Calu3 (cell line): ENCODE measurements at regions not wholly inside any gene's neighbourhood (a gene's known extent, or its start where the extent isn't known, plus 50 kb on each side); places are given as distances from the start of the nearest gene placed in this dataset.

Experiments
- BruUV-seq: library from RNA; stranded (reverse); fragments of 400-500 nt; replicated peaks from 2 replicates; lab custom pipeline; 2021; lab: Mats Ljungman, UMichigan
- CTCF ChIA-PET: fragments of 300-600 bp; sonication (Branson Sonifier 250); formaldehyde crosslinking; loops from one replicate; lab custom pipeline; 2022; ENCODE audit warnings: antibody characterized with exemption; lab: Charles Lee
- DNase-seq: peaks from one replicate; pipeline ENCODE4 v3.0.0; 2022
- H3K27ac Mint-ChIP-seq: one replicate; pipeline ENCODE4 v1.8.0; 2022; ENCODE audit warnings: mixed read lengths; ENCODE audit not compliant: unreplicated experiment
- H3K27me3 Mint-ChIP-seq: one replicate; pipeline ENCODE4 v1.8.0; 2022; ENCODE audit warnings: mixed read lengths; ENCODE audit not compliant: unreplicated experiment
- H3K36me3 Mint-ChIP-seq: one replicate; pipeline ENCODE4 v1.8.0; 2022; ENCODE audit warnings: mild to moderate bottlenecking, moderate library complexity, mixed read lengths; ENCODE audit not compliant: insufficient read depth, unreplicated experiment
- H3K4me1 Mint-ChIP-seq: one replicate; pipeline ENCODE4 v1.8.0; 2022; ENCODE audit warnings: mild to moderate bottlenecking, low read depth, mixed read lengths; ENCODE audit not compliant: unreplicated experiment
- H3K4me3 Mint-ChIP-seq: one replicate; pipeline ENCODE4 v1.8.0; 2022; ENCODE audit warnings: mild to moderate bottlenecking, low read depth, moderate library complexity, mixed read lengths; ENCODE audit not compliant: unreplicated experiment
- H3K9me3 Mint-ChIP-seq: one replicate; pipeline ENCODE4 v1.8.0; 2022; ENCODE audit warnings: low read depth, mixed read lengths; ENCODE audit not compliant: unreplicated experiment
- intact Hi-C: fragments of 100-400 bp; cut with micrococcal nuclease; formaldehyde crosslinking; loops from one replicate; pipeline ENCODE4 v1.10.0; 2022; ENCODE audit not compliant: unreplicated experiment
- TF ChIP-seq, protein P1 (sequence below): fragments of 200-600 bp; IDR thresholded peaks from one replicate; pipeline ENCODE4 v1.8.0; 2022; ENCODE audit warnings: antibody characterized with exemption; ENCODE audit not compliant: unreplicated experiment

DNA sequence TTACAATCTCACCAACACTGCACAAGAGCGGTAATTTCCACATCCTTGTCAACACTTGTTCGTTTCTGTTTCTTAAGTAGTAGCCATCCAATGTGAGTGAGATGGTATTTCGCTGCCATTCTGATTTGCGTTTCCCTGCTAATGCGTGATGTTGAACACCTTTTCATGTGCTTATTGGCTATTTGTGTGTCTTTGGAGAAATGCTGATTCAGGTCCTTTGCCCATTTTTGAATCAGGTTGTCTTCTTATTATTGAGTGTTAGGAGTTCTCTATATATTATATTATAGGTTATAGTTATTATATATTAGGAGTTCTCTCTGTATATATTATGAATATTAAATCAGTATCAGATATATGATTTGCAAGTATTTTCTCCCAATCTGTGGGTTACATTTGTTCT lies 59.9 kb upstream of the IRX4 start:
- Mint-ChIP-seq H3K4me3 (no peak overlapping the region), H3K4me1 (no peaks in the 10 kb centered on the region), H3K9me3 (peaks cover 3% of the 10 kb centered on the region), H3K27me3 (peaks cover 48% of the 10 kb centered on the region), H3K27ac (no peak overlapping the region), H3K36me3 (no peaks in the 10 kb centered on the region)
- TF ChIP-seq, protein P1, sequence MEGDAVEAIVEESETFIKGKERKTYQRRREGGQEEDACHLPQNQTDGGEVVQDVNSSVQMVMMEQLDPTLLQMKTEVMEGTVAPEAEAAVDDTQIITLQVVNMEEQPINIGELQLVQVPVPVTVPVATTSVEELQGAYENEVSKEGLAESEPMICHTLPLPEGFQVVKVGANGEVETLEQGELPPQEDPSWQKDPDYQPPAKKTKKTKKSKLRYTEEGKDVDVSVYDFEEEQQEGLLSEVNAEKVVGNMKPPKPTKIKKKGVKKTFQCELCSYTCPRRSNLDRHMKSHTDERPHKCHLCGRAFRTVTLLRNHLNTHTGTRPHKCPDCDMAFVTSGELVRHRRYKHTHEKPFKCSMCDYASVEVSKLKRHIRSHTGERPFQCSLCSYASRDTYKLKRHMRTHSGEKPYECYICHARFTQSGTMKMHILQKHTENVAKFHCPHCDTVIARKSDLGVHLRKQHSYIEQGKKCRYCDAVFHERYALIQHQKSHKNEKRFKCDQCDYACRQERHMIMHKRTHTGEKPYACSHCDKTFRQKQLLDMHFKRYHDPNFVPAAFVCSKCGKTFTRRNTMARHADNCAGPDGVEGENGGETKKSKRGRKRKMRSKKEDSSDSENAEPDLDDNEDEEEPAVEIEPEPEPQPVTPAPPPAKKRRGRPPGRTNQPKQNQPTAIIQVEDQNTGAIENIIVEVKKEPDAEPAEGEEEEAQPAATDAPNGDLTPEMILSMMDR = no peak
- CTCF ChIA-PET = no interaction called here
- no TSS peak for BruUV-seq
- no peak for DNase-seq
- intact Hi-C loops = no loop called here

DNA sequence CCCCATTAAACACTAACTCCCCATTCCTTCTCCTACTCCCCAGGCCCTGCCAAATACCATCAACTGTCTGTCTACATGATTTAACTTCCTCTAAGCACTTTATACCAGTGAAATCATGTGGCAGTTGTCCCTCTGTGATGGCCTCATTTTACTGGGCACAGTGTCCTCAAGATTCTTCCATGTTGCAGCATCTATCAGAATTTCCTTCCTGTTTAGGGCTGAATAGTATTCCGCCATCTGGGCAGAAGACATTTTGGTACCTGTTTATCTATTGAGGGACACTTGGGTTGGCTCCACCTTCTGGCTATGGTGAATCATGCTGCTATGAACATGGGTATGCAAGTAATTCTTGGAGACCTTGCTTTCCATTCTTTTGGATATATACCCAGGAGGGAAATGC lies 59.4 kb upstream of the IRX4 start:
- H3K4me1 Mint-ChIP-seq = peaks cover 3% of the 10 kb centered on the region
- H3K36me3 Mint-ChIP-seq = no peaks in the 10 kb centered on the region
- H3K9me3 Mint-ChIP-seq = peaks cover 3% of the 10 kb centered on the region
- no TSS peak for BruUV-seq
- TF ChIP-seq, protein P1 = no peak
- intact Hi-C loops = no loop called here
- H3K27ac Mint-ChIP-seq = no peak overlapping the region
- no peak for DNase-seq
- CTCF ChIA-PET = no interaction called here
- H3K4me3 Mint-ChIP-seq = no peak overlapping the region
- peaks cover 43% of the 10 kb centered on the region for H3K27me3 Mint-ChIP-seq

- no TSS peak for BruUV-seq
- Mint-ChIP-seq H3K4me3 (no peak overlapping the region), H3K9me3 (peaks cover 3% of the 10 kb centered on the region), H3K27ac (no peak overlapping the region), H3K36me3 (no peaks in the 10 kb centered on the region), H3K4me1 (peaks cover 25% of the 10 kb centered on the region), H3K27me3 (peaks cover 14% of the 10 kb centered on the region)
- CTCF ChIA-PET = no interaction called here
- no peak for DNase-seq
- TF ChIP-seq, protein P1 = no peak
- intact Hi-C loops = no loop called here
Measured at GRCh38 chr5:1939256-1939655, 56.5 kb upstream of the IRX4 start.

- no peak for DNase-seq
- no peak overlapping the region for H3K27ac Mint-ChIP-seq
- intact Hi-C loops = no loop called here
Measured at GRCh38 chr5:1938310-1939000, 55.7 kb upstream of the IRX4 start.

More at GRCh38 chr5:1938310-1939000, 55.7 kb upstream of the IRX4 start:
- BruUV-seq = no TSS peak
- Mint-ChIP-seq H3K4me3 (no peak overlapping the region), H3K27me3 (peaks cover 6% of the 10 kb centered on the region), H3K4me1 (peaks cover 25% of the 10 kb centered on the region), H3K9me3 (peaks cover 3% of the 10 kb centered on the region), H3K36me3 (no peaks in the 10 kb centered on the region)
- CTCF ChIA-PET = no interaction called here
- TF ChIP-seq, protein P1 = no peak
